ENCODE measurements at regions not wholly inside any gene's neighbourhood (a gene's known extent, or its start where the extent isn't known, plus 50 kb on each side); places are given as distances from the start of the nearest gene placed in this dataset.

DNA sequence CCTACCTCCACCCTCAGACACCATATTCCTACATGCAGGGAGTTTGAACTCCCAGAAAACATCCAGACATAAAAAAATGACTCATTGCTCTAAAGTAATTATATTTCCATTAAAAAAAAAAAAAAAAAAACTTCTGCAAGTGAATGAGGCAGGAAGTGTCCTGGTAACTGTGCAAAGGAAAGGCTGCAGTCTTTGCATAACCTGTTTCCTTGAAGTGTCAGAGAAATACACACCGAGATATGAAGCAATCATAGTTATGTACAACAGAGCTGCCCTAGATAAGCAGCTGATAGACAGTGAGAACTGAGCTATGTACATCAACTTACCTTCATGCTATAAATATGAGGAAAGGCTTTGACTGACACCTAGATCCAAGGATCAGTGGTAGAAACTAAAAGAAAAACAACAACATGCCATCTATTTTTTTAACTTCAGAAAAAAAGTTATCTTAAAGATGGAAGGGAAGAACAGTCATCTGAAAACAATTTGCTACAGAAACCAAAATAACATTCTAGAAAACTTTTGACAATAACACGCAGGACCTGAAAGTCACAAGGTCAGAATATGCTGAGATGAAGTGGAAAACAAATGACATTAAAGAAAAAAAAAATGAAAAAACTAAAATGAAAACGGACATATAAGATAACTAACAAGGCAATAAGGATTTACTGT, 263.2 kb downstream of the SEC23A start:
- peak; percentile 16 for DNase-seq

DNA sequence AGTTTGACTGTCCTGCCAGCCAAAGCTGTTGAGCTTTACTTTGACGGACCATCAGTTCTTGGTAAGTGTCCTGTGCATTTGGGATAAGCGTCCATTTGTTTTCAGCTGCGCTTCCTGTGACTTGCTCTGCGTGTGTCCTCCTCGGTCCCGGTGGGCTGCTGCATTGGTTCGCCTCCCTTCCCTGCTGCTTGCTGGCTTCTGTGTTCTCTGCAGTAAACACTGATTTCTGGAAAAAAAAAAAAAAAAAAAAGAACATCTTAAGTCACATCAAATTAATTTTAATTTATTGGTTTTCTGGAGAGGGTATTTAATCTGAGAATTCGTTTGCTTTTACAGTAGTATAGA, 264.1 kb downstream of the SEC23A start:
- DNase-seq: no peak

DNA sequence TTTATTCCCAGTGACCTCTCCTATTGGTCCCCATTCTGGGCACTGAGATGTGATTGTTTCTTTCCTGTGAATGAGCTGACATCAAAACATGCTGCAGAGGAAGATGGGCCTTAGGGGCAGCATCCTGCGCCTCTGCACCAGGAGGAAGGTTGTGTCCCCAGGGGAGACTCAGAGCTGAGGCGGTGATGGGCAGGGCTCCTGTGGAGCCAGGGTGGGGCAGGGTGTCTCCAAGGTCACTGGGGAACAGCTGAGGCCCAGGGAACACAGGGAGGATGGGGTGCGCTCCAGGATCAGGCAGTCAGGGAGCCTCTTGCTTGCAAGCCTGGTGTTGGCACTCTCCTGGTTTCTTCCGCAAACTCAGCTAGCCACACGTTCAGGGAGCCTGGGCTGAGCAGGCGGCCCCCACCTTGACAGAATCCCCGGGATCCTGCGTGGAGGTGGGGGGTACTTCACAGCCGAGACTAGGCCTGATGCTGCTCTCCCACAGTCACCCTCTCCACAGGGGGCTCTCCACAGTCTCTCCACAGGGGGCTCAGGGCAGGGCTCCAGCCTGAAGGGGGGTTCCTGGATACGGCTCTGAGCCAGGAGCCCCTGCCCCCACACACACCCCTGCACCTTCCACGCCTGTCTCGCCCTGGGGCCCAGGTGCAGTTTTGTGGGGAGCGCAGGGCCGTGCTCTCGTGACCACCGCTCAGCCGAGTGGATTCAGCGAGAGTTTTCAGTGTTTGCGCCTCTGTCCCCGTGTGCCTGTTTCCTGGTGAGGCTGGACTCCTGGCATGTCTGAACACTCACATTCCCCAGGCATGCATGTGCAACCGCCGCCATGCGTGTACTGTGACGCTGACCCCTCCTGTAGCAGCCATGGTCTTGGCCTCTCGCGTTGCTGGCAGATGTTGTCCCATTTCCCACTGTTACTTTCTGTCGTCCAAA, 264.7 kb downstream of the SEC23A start:
- DNase-seq: no peak

DNA sequence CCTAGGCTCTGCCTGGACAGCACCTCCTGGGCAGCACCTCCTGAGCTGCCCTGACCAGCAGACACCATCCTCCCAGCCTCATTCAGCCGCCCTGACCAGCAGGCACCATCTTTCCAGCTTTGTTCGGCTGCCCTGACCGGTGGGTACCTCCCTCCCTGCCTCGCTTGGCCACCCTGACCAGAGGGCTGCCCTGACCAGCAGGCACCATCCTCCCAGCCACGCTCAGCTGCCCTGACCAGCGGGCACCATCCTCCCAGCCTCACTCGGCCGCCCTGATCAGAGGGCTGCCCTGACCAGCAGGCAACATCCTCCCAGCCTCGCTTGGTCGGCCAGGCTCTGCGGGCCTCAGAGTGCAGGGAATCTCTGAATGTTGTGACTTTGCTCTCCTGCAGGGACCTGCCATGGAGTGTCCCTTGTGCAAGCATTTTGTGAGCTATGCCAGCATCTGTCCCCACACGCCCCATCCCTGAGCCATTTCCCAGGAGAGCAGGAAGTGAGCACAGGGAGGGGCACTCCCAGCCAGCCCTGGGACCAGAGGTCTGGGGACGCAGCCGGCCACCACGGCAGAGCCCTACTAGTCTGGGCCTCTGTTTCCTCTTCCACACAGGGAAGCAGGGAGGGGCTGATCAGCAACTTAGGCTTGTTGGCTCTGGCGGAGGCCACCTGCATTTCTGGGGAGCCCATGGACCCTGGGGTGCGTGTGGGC, 265.5 kb downstream of the SEC23A start:
- DNase-seq: no peak

DNA sequence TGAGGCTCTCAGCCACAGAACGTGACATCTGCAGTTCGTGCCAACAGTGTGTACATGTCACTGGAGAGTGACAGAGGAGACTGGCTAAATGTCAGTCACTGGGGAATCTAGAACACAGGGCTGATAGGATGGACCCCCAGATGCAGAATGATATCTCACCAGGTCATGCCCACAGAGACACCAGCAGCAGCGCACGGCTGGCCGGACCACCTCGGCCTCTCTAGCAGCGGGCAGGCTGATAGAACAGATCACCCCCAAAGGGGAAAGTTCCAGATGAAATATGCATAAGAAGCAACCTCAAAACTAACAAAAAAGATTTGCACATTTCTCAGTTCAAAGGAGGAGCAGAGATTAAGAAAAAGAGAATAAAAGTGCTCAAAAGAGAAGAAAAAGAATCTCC, 266.5 kb downstream of the SEC23A start:
- no peak for DNase-seq

DNA sequence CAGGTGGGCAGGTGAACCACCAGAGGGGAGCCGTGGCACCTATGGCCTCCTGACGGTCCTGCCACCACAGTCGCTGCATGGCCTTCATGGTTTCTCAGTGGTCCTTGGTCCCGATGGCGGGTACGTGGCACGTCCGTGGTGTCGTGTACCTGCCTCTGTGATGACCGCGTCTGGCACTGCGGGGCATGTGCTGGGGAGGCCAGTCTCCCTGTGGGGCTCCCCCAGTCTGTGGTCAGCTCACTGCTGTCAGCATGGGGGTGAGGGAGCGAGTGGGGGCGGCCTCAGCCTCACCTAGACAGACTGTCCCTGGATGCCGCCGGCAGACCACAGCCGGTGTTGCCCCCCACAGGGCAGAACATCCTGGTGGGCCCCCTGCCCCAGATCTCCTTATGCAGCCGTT, 267.2 kb downstream of the SEC23A start:
- no peak for DNase-seq

DNA sequence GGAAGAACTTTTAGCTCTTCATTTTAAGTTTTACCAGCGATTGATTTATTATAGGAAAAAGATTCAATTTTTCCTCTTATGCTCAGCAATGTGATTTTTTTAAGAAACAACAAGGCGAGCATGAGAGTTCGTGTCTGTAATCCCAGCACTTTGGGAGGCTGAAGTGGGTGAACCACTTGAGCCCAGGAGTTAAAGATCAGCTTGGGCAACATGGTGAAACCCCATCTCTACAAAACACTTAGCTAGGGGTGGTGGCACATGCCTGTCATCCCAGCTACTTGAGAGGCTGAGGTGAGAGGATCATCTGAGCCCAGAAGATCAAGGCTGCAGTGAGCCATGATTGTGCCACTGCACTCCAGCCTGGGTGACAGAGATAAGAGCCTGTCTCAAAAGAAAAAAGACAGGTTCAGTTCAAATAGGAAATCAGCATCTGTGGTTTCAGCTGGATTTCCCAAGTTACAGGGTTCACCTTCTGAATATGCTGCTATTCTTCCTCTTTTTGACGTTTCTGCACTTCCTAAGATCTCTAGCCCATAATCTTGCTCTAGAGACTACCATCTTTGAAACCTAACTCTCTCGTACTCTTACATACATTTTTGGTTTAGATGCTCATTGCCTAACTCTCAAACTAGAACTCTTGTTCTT, 274.7 kb downstream of the SEC23A start:
- DNase-seq: no peak

DNA sequence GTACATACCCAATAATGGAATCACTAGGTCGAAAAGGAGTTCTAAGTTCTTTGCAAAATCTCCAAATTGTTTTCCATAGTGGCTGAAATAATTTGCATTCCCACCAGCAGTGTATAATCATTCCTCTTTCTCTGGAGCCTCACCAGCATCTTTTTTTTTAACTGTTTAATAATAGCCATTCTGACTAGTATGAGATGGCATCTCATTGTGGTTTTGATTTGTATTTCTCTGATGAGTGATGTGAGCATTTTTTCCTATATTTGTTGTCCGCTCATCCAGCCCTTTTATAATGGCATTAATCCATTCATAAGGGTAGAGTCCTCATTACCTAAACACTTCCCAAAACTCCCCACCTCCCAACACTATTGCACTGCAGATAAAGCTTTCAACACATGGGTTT, 278.3 kb downstream of the SEC23A start:
- DNase-seq: peak; percentile 68

DNA sequence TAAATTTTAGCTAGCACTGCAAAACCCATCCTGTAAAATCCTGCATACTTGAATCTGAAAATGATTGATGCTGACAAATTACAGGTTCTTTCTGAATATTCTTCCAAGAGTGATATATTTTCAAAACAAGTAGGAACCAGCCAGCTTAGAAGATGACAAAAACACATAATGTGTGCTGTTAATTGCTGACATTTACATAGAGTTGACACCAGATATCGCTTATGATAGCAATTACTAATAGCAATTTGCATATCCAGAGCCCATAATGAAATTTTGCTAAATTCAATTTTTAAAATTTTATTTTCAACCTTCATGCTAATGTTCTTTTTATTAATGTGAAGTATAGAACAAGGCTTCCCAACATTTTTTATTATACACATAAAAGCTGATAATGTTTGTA, 284.5 kb downstream of the SEC23A start:
- no peak for DNase-seq

DNA sequence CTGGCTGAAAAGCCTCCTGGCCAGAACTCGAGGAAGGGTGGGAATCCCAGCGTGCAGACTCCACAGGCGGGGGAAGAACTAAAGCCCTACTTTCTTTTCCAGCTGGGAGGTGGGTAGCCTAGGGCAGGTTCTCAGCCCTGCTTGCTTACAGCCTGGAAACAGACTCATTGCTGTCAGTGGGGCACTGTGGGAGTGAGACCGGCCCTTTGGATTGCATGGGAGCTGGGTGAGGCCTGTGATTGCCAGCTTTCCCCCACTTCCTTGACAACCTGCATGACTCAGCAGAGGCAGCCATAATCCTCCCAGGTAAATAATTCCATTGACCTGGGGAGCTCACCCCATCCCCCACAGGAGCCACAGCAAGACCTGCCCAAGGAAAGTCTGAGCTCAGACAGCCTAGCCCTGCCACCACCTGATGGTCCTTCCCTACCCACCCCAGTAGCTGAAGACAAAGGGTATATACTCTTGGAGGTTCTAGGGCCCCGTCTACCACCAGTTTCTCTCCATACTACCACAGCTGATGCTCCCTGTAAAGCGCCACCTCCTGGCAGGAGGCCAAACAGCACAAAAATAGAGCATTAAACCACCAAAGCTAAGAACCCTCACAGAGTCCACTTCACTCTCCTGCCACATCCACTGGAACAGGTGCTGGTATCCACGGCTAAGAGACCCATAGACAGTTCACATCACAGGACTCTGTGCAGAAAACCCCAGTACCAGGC, 294.1 kb downstream of the SEC23A start:
- no peak for DNase-seq

DNA sequence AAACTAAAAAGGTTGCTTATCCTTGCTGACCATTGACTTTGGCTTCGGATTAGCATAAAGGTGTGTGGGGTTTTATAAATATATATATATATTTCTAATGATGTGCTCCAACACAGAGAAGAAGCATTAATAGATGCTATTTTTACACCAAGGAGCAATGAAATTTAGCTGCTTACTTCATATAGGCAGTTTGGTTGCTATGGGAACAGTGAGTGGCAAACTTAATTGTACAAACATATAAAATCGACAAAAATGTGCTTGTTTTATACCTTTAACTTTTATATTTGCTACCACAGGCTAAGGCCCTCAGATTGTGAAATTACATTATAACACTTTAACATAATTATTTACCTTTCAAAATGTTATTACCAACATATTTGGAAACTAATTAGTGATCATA, 303.4 kb downstream of the SEC23A start:
- DNase-seq: no peak

DNA sequence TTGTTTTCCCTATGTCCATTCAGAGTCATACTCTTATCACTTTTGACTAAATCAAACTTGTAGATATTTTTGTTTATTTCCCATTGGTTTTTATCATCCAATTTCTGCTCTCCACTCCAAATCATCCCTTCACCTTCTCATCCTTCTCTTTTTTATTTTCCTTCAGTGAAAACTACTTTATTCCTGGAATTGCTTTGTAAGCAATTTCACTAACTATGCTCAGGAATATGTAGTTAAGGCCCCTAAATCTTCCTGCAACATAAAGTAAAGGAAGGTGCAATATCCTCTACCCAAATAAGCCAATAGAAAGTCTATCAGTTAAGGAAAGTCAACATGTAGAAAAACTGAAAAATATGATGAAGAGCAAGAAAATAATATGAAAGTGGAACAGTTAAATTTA, 308.4 kb downstream of the SEC23A start:
- no peak for DNase-seq

DNA sequence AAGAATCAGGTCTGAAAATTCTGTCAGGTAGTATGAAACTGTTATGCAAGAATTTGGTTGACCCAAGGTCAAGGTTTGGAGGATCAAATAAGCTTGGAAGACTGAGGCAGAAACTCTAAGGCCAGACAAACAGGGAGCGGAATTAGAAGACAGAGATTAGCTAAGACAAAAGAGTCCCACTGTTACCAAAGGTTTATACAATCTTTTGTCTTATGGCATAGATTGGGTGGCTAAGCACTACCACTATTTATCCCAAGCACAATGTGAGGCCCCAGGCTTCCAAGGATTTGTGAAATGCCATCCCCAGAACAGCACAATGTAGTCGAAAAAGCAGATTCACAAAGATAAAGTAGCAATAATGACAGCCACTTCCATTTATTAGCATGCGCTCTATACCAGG, 311.2 kb downstream of the SEC23A start:
- DNase-seq: no peak

DNA sequence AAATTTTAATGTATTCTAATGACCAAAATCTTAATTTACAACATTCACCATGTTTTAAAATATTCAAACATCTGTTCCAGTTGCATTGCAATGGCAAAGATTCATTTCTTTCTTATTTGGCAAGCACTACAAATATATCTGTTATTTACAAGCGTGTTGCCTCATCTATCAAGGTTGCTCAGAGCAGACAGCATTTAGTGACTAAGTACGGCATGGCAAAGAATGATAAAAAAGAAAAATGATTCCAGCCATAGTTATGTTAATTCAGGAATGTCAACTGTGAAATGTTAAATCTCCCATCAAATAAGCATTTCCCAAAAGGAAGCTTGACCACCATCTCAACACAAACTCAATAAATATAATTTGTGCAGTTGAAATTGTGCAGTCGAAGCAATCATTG, 312.1 kb downstream of the SEC23A start:
- peak; percentile 12 for DNase-seq

DNA sequence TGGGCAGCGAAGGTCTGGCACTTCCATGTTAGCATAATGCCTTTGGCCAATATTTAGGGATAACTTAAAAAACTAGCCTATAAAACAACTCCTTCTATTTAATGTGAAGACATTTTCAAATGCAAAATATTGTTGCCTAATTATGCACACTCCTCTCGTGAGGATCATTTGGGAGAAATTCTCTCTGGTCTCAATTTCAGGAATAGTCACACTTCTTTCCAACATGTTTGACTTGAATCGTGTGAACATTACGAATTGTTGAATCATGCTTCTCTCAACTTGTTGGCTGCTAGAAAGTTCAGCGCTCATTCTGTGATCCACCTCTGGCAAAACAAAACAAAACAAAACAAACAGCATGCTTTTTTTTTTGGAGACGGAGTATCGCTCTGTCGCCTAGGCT, 313.2 kb downstream of the SEC23A start:
- DNase-seq: no peak

DNA sequence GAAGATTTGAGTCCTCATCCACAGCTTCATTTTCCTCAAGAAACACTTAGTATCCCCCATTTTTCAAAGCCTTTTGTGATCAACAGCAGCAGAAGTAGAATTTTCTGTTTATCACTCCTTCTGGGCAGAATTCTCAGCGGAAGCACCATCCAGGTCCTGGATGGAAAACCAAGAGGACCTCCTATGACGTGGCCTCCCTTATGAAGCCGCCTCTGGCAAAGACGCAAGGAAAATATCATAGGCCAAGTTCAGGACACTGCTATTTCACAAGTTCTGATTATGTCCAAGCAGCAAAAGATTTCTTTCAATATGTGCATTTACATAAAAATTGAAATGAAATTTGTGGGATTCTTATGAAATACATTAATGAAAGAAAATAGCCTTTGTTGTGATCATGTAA, 315.0 kb downstream of the SEC23A start:
- no peak for DNase-seq

DNA sequence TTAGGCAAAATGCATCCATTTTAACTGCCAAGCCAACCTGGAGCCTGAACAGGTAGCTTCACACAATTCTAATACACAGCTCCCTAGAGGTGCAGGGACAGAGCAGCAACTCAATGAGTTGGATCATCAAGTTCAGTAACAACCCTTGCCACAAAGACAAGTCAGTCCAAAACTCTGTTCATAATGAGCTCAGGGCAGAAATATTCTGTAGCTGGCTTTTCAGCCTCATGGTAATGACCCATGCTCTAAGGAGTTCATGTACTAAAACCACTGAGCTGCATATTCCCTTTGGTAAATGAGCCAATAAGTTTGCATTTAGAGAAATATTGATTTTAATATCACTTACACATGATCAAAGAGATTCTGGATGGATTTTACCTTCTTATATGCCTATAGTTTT, 316.1 kb downstream of the SEC23A start:
- no peak for DNase-seq

DNA sequence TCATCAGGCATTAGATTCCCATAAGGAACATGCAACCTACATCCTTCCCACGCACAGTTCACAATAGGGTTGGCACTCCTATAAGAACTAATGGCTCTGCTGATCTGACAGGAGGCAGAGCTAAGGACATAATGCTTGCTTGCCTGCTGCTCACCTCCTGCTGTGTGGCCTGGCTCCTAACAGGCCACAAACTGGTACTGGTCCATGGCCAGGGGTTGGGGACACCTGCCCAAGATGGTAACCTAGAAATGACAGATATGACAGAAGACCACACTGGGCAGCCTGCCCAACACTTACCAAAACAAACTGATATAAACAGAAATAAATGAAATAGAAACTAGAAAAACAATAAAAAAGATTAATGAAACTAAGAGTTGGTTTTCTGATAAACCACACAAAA, 325.6 kb downstream of the SEC23A start:
- no peak for DNase-seq

DNA sequence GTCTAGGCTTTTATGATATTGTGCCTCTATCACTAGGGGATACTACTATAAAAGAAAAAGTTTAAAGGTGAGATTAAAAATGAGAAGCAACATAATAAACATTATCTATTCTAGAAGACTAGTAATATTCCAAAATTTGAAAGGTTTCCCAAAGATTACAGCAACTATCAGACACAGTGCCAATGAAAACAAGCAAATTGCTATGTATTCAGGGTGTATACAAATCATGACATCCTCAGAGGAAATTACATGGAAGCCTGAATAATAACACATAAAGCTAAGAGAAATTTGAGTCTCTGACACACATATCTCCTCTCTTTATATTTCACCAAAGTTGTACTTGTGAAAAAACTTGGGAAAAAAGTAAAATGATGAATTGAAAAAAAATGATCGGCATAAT, 327.0 kb downstream of the SEC23A start:
- no peak for DNase-seq

DNA sequence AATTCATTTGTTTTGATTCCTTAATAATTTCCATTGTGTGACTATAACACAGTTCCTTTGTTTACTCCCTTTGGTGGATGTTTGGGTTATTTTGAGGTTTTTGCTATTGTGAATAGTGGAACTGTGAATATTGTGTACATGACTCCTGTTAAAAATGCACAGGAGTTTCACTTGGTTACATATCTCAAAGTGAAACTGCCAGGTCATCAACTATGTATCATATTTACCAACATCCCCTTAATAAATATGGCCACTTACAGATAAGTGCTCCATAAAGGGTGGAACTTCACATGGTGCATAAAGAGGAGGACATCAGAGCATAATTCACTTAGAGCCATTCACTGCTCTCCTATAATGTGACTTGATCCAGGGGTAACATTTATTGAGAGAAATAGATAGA, 328.9 kb downstream of the SEC23A start:
- DNase-seq: no peak

DNA sequence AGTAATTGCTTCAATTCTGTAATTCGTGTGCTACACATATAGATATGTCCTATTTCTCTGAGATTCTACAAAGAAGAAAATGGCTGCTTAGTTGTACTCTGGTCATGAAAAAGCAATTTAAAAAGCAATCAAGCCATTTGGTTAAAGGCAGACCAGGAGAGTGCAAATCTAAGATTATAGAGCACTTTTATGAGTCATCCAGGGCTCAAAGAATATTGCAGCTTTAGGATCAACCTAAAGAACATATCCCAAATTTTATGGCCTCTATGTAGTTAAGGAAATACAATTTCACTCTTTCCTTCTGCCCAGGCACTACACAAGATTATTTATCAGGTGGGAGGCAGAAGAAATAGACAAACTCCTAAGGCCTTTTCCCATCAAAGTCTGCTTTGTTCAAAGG, 332.8 kb downstream of the SEC23A start:
- no peak for DNase-seq

DNA sequence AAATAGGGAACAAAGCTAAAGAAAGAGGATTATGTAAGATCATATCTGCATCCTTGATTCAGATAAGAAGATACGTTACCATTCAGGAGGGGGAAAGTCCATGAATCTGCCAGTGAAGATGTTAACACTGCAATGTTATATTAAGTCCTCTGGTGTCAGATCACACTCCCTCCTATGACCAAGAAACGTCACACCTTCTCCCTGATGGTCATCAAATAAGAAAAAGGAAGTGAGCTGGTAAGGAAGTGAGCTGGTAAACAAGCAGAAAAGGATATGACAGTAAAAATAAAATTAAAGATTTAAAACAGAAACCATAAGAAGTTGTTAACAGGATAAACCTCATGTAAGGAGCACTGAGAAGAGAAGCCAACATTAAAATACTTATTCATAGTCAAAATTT, 340.2 kb downstream of the SEC23A start:
- DNase-seq: no peak

DNA sequence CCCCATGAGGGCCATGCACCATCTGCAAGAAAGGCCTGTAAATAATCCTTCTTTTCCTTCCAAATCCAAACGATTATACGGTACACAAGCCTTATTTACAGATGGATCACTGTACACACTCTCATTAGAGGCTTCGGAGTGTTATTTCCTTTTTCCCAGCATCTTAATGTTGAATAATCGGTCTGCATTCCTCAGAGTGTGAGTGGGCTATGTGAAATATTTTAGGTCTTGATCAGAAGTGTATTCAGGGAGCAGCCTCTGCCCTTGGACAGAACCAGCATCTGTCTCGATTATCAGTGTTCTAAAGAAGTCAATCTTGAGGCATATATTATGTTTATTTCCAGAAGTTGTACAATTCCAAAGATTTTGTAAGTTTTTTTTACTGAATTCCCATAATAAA, 340.6 kb downstream of the SEC23A start:
- peak; percentile 42 for DNase-seq

Measured in fibroblast of upper back skin (primary cell).